ENCODE measurements at regions not wholly inside any gene's neighbourhood (a gene's known extent, or its start where the extent isn't known, plus 50 kb on each side); places are given as distances from the start of the nearest gene placed in this dataset.

DNA sequence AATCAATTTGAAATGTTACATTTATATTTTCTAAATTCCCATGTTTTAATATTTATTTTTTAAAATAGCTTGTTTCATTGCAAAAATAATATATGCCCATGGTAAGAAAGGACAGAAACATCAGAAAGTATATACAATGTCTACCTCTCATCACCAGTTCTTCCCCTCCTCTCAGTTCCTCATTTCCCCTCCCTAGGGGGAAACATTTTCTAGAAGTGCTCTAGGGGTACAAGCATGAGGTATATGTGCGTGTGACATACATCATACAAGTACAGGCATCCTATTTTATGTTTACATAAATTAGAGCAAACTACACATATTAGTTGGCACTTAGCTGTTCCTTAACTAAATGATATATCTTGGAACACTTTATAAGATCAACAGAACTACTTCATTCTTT lies 189.3 kb upstream of the VEPH1 start:
- no peak for TF ChIP-seq ZFP3 (CRISPR knock-in tag; IDR thresholded peaks at IDR 0.05)
- TF ChIP-seq PPARA (CRISPR knock-in tag; IDR thresholded peaks at IDR 0.05; ENCODE audit: borderline replicate concordance): no peak
- TF ChIP-seq RARB (CRISPR knock-in tag; IDR thresholded peaks at IDR 0.05): no peak
- no peak for TF ChIP-seq TOX (CRISPR knock-in tag; IDR thresholded peaks at IDR 0.05; ENCODE audit: borderline replicate concordance)
- TF ChIP-seq ZC3H10 (CRISPR knock-in tag; IDR thresholded peaks at IDR 0.05): no peak
- no peak for TF ChIP-seq CSDC2 (CRISPR knock-in tag; IDR thresholded peaks at IDR 0.05)
- no peak for TF ChIP-seq CREB5 (CRISPR knock-in tag; IDR thresholded peaks at IDR 0.05; ENCODE audit: low read depth)
- no peak for TF ChIP-seq ZFP30 (CRISPR knock-in tag; IDR thresholded peaks at IDR 0.05)
- no peak for TF ChIP-seq ZNF565 (CRISPR knock-in tag; conservative IDR thresholded peaks at IDR 0.05; ENCODE audit: low read depth)
